Activated CD8-positive, alpha-beta T cell treated with anti-CD3 and anti-CD28 coated beads, Interleukin-2, amount 10 ng/mL, durations not matched to agents 7 days and 5 days (primary cell): ENCODE measurements at regions not wholly inside any gene's neighbourhood (a gene's known extent, or its start where the extent isn't known, plus 50 kb on each side); places are given as distances from the start of the nearest gene placed in this dataset.

Experiments used
- ATAC-seq: fragments of 150-1000 bp; cut with Tn5 transposase; one replicate; pipeline ENCODE4 v1.10.0; 2021; ENCODE audit warnings: moderate library complexity
- CTCF ChIA-PET: fragments of 350-600 bp; sonication (Branson Sonifier 250); formaldehyde crosslinking; loops from one replicate; lab custom pipeline; 2021; ENCODE audit warnings: antibody characterized with exemption; lab: Charles Lee
- POLR2A ChIA-PET: fragments of 350-600 bp; sonication (Branson Sonifier 250); formaldehyde crosslinking; loops from one replicate; lab custom pipeline; 2021; ENCODE audit warnings: antibody characterized with exemption; lab: Charles Lee
- DNase-seq: peaks from one replicate; pipeline ENCODE4 v3.0.0-alpha.2; 2020
- H3K27ac Mint-ChIP-seq: one replicate; pipeline ENCODE4 v1.8.0; 2021; ENCODE audit warnings: mild to moderate bottlenecking, mixed read lengths
- H3K27me3 Mint-ChIP-seq: one replicate; pipeline ENCODE4 v1.8.0; 2021; ENCODE audit warnings: low read depth, mixed read lengths
- H3K36me3 Mint-ChIP-seq: one replicate; pipeline ENCODE4 v1.8.0; 2021; ENCODE audit warnings: low read depth, mixed read lengths
- H3K4me1 Mint-ChIP-seq: one replicate; pipeline ENCODE4 v1.8.0; 2021; ENCODE audit warnings: low read depth, mixed read lengths
- H3K4me3 Mint-ChIP-seq: one replicate; pipeline ENCODE4 v1.8.0; 2021; ENCODE audit warnings: mild to moderate bottlenecking, mixed read lengths
- H3K9me3 Mint-ChIP-seq: one replicate; pipeline ENCODE4 v1.8.0; 2022; ENCODE audit warnings: mixed read lengths; ENCODE audit not compliant: insufficient read depth

GRCh38 chr1:29475326-29475725 is 239.0 kb downstream of the PTPRU start:
- no peaks in the 10 kb centered on the region for H3K36me3 Mint-ChIP-seq
- H3K9me3 Mint-ChIP-seq, result no peaks in the 10 kb centered on the region
- no peak overlapping the region for H3K4me3 Mint-ChIP-seq
- no peak for DNase-seq
- peaks cover 26% of the 10 kb centered on the region for H3K27me3 Mint-ChIP-seq
- no peak for ATAC-seq
- ChIA-PET POLR2A (no interaction called here), CTCF (no interaction called here)
- H3K27ac Mint-ChIP-seq, result no peak overlapping the region
- H3K4me1 Mint-ChIP-seq, result no peaks in the 10 kb centered on the region

GRCh38 chr1:29474274-29475244 is 238.2 kb downstream of the PTPRU start:
- H3K27me3 Mint-ChIP-seq, result peaks cover 26% of the 10 kb centered on the region
- CTCF ChIA-PET, result no interaction called here

GRCh38 chr1:29473161-29473855 is 237.0 kb downstream of the PTPRU start:
- Mint-ChIP-seq H3K36me3 (no peaks in the 10 kb centered on the region), H3K9me3 (no peaks in the 10 kb centered on the region), H3K4me1 (no peaks in the 10 kb centered on the region), H3K4me3 (no peak overlapping the region), H3K27ac (no peak overlapping the region), H3K27me3 (peaks cover 20% of the 10 kb centered on the region)
- POLR2A ChIA-PET, result interaction anchor here (0.7 kb wide), 1 partner anchor 17 kb away, joined by 3 read pairs; no protein-coding TSS in a partner anchor
- DNase-seq (no peak), ATAC-seq (no peak)
- CTCF ChIA-PET, result no interaction called here

More at GRCh38 chr1:29474274-29475244, 238.2 kb downstream of the PTPRU start:
- Mint-ChIP-seq H3K4me3 (no peak overlapping the region), H3K9me3 (no peaks in the 10 kb centered on the region), H3K27ac (no peak overlapping the region), H3K4me1 (no peaks in the 10 kb centered on the region), H3K36me3 (no peaks in the 10 kb centered on the region)
- POLR2A ChIA-PET, result no interaction called here
- DNase-seq, result no peak
- ATAC-seq, result no peak

- DNase-seq (no peak), ATAC-seq (no peak)
- H3K9me3 Mint-ChIP-seq, result no peaks in the 10 kb centered on the region
- H3K27me3 Mint-ChIP-seq, result peaks cover 6% of the 10 kb centered on the region
- no peaks in the 10 kb centered on the region for H3K4me1 Mint-ChIP-seq
- POLR2A ChIA-PET, result no interaction called here
- no peak overlapping the region for H3K27ac Mint-ChIP-seq
- H3K36me3 Mint-ChIP-seq, result no peaks in the 10 kb centered on the region
- CTCF ChIA-PET, result no interaction called here
- no peak overlapping the region for H3K4me3 Mint-ChIP-seq
These were observed 235.4 kb downstream of the PTPRU start for GRCh38 chr1:29471487-29472313.

- ATAC-seq (no peak), DNase-seq (no peak)
- ChIA-PET CTCF (no interaction called here), POLR2A (no interaction called here)
- no peaks in the 10 kb centered on the region for H3K4me1 Mint-ChIP-seq
- no peak overlapping the region for H3K4me3 Mint-ChIP-seq
- H3K27me3 Mint-ChIP-seq, result no peaks in the 10 kb centered on the region
- H3K27ac Mint-ChIP-seq, result no peak overlapping the region
- no peaks in the 10 kb centered on the region for H3K36me3 Mint-ChIP-seq
- no peaks in the 10 kb centered on the region for H3K9me3 Mint-ChIP-seq
These were observed 234.4 kb downstream of the PTPRU start for GRCh38 chr1:29470788-29471119.

GRCh38 chr1:29470087-29470787 is 233.9 kb downstream of the PTPRU start:
- ATAC-seq, result no peak
- H3K36me3 Mint-ChIP-seq, result no peaks in the 10 kb centered on the region
- no peaks in the 10 kb centered on the region for H3K4me1 Mint-ChIP-seq
- H3K4me3 Mint-ChIP-seq, result no peak overlapping the region
- H3K9me3 Mint-ChIP-seq, result no peaks in the 10 kb centered on the region
- ChIA-PET CTCF (no interaction called here), POLR2A (no interaction called here)
- no peak overlapping the region for H3K27ac Mint-ChIP-seq
- H3K27me3 Mint-ChIP-seq, result no peaks in the 10 kb centered on the region
- no peak for DNase-seq

- ATAC-seq (no peak), DNase-seq (no peak)
- CTCF ChIA-PET, result no interaction called here
- H3K4me3 Mint-ChIP-seq, result no peak overlapping the region
- H3K4me1 Mint-ChIP-seq, result no peaks in the 10 kb centered on the region
- no peak overlapping the region for H3K27ac Mint-ChIP-seq
- no peaks in the 10 kb centered on the region for H3K27me3 Mint-ChIP-seq
- no peaks in the 10 kb centered on the region for H3K36me3 Mint-ChIP-seq
- no peaks in the 10 kb centered on the region for H3K9me3 Mint-ChIP-seq
- POLR2A ChIA-PET, result no interaction called here
These were observed 233.1 kb downstream of the PTPRU start for GRCh38 chr1:29469457-29469856.

- ChIA-PET CTCF (no interaction called here), POLR2A (no interaction called here)
- peaks cover 1% of the 10 kb centered on the region for H3K27me3 Mint-ChIP-seq
- no peak for ATAC-seq
- no peaks in the 10 kb centered on the region for H3K36me3 Mint-ChIP-seq
- H3K27ac Mint-ChIP-seq, result no peak overlapping the region
- no peak overlapping the region for H3K4me3 Mint-ChIP-seq
- H3K4me1 Mint-ChIP-seq, result no peaks in the 10 kb centered on the region
- no peaks in the 10 kb centered on the region for H3K9me3 Mint-ChIP-seq
- no peak for DNase-seq
These were observed 231.9 kb downstream of the PTPRU start for GRCh38 chr1:29467989-29468900.

GRCh38 chr1:29466258-29466657 is 229.9 kb downstream of the PTPRU start:
- Mint-ChIP-seq H3K27ac (no peak overlapping the region), H3K4me3 (no peak overlapping the region), H3K4me1 (no peaks in the 10 kb centered on the region), H3K9me3 (no peaks in the 10 kb centered on the region), H3K36me3 (no peaks in the 10 kb centered on the region), H3K27me3 (peaks cover 2% of the 10 kb centered on the region)
- DNase-seq, result no peak
- ChIA-PET POLR2A (no interaction called here), CTCF (no interaction called here)
- ATAC-seq, result no peak

GRCh38 chr1:29465755-29466154 is 229.4 kb downstream of the PTPRU start:
- ATAC-seq (no peak), DNase-seq (no peak)
- ChIA-PET POLR2A (no interaction called here), CTCF (no interaction called here)
- H3K4me1 Mint-ChIP-seq, result no peaks in the 10 kb centered on the region
- peaks cover 2% of the 10 kb centered on the region for H3K27me3 Mint-ChIP-seq
- H3K36me3 Mint-ChIP-seq, result no peaks in the 10 kb centered on the region
- no peak overlapping the region for H3K4me3 Mint-ChIP-seq
- H3K9me3 Mint-ChIP-seq, result no peaks in the 10 kb centered on the region
- H3K27ac Mint-ChIP-seq, result no peak overlapping the region

- Mint-ChIP-seq H3K4me1 (no peaks in the 10 kb centered on the region), H3K27ac (no peak overlapping the region), H3K27me3 (peaks cover 2% of the 10 kb centered on the region), H3K36me3 (no peaks in the 10 kb centered on the region), H3K4me3 (no peak overlapping the region), H3K9me3 (no peaks in the 10 kb centered on the region)
- DNase-seq (no peak), ATAC-seq (no peak)
- CTCF ChIA-PET, result no interaction called here
- POLR2A ChIA-PET, result no interaction called here
These were observed 225.8 kb downstream of the PTPRU start for GRCh38 chr1:29462096-29462495.
